ENCODE measurements at regions not wholly inside any gene's neighbourhood (a gene's known extent, or its start where the extent isn't known, plus 50 kb on each side); places are given as distances from the start of the nearest gene placed in this dataset.

GRCh38 chrX:7286168-7286837 is 138.3 kb upstream of the PUDP start:
- DNase-seq (ENCODE audit: low spot score): no peak
- in situ Hi-C loops (cut with MboI; ENCODE audit: low sequenced_read_pairs, unreplicated experiment): no loop called here
- TF ChIP-seq, protein P1, sequence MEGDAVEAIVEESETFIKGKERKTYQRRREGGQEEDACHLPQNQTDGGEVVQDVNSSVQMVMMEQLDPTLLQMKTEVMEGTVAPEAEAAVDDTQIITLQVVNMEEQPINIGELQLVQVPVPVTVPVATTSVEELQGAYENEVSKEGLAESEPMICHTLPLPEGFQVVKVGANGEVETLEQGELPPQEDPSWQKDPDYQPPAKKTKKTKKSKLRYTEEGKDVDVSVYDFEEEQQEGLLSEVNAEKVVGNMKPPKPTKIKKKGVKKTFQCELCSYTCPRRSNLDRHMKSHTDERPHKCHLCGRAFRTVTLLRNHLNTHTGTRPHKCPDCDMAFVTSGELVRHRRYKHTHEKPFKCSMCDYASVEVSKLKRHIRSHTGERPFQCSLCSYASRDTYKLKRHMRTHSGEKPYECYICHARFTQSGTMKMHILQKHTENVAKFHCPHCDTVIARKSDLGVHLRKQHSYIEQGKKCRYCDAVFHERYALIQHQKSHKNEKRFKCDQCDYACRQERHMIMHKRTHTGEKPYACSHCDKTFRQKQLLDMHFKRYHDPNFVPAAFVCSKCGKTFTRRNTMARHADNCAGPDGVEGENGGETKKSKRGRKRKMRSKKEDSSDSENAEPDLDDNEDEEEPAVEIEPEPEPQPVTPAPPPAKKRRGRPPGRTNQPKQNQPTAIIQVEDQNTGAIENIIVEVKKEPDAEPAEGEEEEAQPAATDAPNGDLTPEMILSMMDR (IDR thresholded peaks at IDR 0.05; ENCODE audit: borderline replicate concordance, control extremely low read depth, extremely low read depth, insufficient read depth, missing control alignments): no peak

- TF ChIP-seq, protein P1 (IDR thresholded peaks at IDR 0.05; ENCODE audit: borderline replicate concordance, control extremely low read depth, extremely low read depth, insufficient read depth, missing control alignments): no peak
- DNase-seq (ENCODE audit: low spot score): no peak
- in situ Hi-C loops (cut with MboI; ENCODE audit: low sequenced_read_pairs, unreplicated experiment): no loop called here
Measured at GRCh38 chrX:7285765-7286164, 137.8 kb upstream of the PUDP start.

DNA sequence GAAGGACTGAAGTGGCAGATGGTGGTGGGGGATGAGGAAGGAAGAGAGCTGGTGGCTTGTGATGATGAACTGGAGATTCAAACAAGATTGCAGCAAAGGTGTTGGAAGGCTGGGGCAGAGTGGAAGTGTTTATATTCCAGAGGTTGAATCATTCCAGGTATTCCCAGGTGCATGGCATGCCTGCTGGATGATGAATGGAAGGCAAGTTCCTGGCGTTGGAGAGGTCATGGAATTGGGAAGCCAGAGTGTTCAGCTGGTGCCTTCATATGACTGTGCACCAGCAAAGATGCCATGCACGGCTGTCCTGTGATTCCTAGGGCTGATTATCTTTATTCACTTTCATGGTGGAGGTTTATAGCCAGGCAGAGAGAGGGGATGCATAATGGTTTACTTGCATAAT is 135.8 kb upstream of the PUDP start:
- TF ChIP-seq, protein P1 (IDR thresholded peaks at IDR 0.05; ENCODE audit: borderline replicate concordance, control extremely low read depth, extremely low read depth, insufficient read depth, missing control alignments): no peak
- DNase-seq (ENCODE audit: low spot score): no peak
- in situ Hi-C loops (cut with MboI; ENCODE audit: low sequenced_read_pairs, unreplicated experiment): no loop called here

- in situ Hi-C loops (cut with MboI; ENCODE audit: low sequenced_read_pairs, unreplicated experiment): no loop called here
- TF ChIP-seq, protein P1 (IDR thresholded peaks at IDR 0.05; ENCODE audit: borderline replicate concordance, control extremely low read depth, extremely low read depth, insufficient read depth, missing control alignments): no peak
- no peak for DNase-seq (ENCODE audit: low spot score)
Measured at GRCh38 chrX:7280520-7280919, 132.6 kb upstream of the PUDP start.

- in situ Hi-C loops (cut with MboI; ENCODE audit: low sequenced_read_pairs, unreplicated experiment): no loop called here
- TF ChIP-seq, protein P1 (IDR thresholded peaks at IDR 0.05; ENCODE audit: borderline replicate concordance, control extremely low read depth, extremely low read depth, insufficient read depth, missing control alignments): no peak
- DNase-seq (ENCODE audit: low spot score): no peak
Measured at GRCh38 chrX:7272346-7272745, 124.4 kb upstream of the PUDP start.

DNA sequence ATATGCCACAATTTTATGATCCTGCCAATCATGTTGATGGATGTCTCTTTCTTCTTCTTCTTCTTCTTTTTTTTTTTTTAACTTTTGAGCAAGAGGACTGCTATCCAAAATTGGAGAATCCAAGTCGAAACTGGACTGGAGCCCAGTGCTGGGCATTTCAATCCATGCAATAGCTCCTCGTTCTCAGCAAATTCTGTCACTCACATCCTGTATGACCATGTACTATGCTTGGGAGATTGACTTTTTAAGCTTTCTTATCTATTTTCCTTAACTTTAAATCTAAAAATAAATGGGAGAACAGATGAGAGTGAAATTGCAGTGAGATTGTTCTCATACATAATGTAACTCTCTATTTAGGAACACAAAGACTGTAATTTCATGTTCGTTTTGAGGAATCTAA is 123.0 kb upstream of the PUDP start:
- TF ChIP-seq, protein P1 (IDR thresholded peaks at IDR 0.05; ENCODE audit: borderline replicate concordance, control extremely low read depth, extremely low read depth, insufficient read depth, missing control alignments): no peak
- in situ Hi-C loops (cut with MboI; ENCODE audit: low sequenced_read_pairs, unreplicated experiment): no loop called here
- no peak for DNase-seq (ENCODE audit: low spot score)

All from GM13976 (cell line).